Neuronal stem cell (in vitro differentiated cells): ENCODE measurements at regions not wholly inside any gene's neighbourhood (a gene's known extent, or its start where the extent isn't known, plus 50 kb on each side); places are given as distances from the start of the nearest gene placed in this dataset.

Experiments used
- DNase-seq: peaks from one replicate; pipeline ENCODE4 v3.0.0-alpha.2; 2013; ENCODE audit warnings: low spot score
- H2AFZ ChIP-seq: one replicate; pipeline ENCODE4 v1.6.1; 2013; ENCODE audit warnings: mild to moderate bottlenecking, low read length, inconsistent platforms
- H2AK5ac ChIP-seq: 2 replicates; pipeline ENCODE4 v1.6.1; 2013; ENCODE audit warnings: low read depth, mild to moderate bottlenecking, inconsistent platforms, low read length, moderate library complexity, mixed read lengths
- H2BK120ac ChIP-seq: 2 replicates; pipeline ENCODE4 v1.6.1; 2013; ENCODE audit warnings: low read depth, mild to moderate bottlenecking, inconsistent platforms, low read length, moderate library complexity, mixed read lengths
- H2BK12ac ChIP-seq: one replicate; pipeline ENCODE4 v1.6.1; 2013; ENCODE audit warnings: low read length, inconsistent platforms
- H2BK15ac ChIP-seq: 2 replicates; pipeline ENCODE4 v1.6.1; 2013; ENCODE audit warnings: mild to moderate bottlenecking, low read length, inconsistent platforms, mixed read lengths
- H2BK5ac ChIP-seq: one replicate; pipeline ENCODE4 v1.6.1; 2013; ENCODE audit warnings: inconsistent platforms, mild to moderate bottlenecking, low read length, moderate library complexity
- H3K14ac ChIP-seq: one replicate; pipeline ENCODE4 v1.6.1; 2013; ENCODE audit warnings: low read length, inconsistent platforms
- H3K18ac ChIP-seq: 2 replicates; pipeline ENCODE4 v1.6.1; 2013; ENCODE audit warnings: low read length, inconsistent platforms
- H3K23ac ChIP-seq: 2 replicates; pipeline ENCODE4 v1.6.1; 2013; ENCODE audit warnings: low read depth, mild to moderate bottlenecking, mixed read lengths, low read length, inconsistent platforms; ENCODE audit not compliant: poor library complexity
- H3K27ac ChIP-seq: replicated peaks from 3 replicates; pipeline ENCODE4 v1.5.1; 2013; ENCODE audit warnings: low read length, inconsistent platforms
- H3K27me3 ChIP-seq, 3 experiments: 2 replicates each; pipeline ENCODE4 v1.6.1; 2013; ENCODE audit warnings: low read length in 3 of 3, mild to moderate bottlenecking in 2 of 3, inconsistent platforms in 1 of 3, low read depth in 1 of 3, mixed read lengths in 1 of 3, moderate library complexity in 1 of 3; ENCODE audit not compliant: control insufficient read depth in 3 of 3, insufficient read depth in 3 of 3
- H3K36me3 ChIP-seq, 2 donors: replicated peaks in 1 of 2; 2 replicates each; pipeline ENCODE4 v1.6.1; 2013; ENCODE audit warnings: low read length in 2 of 2; ENCODE audit not compliant: control insufficient read depth in 2 of 2, insufficient read depth in 2 of 2
- H3K4ac ChIP-seq: 2 replicates; pipeline ENCODE4 v1.6.1; 2013; ENCODE audit warnings: inconsistent platforms, mild to moderate bottlenecking, low read length, moderate library complexity
- H3K4me1 ChIP-seq, 2 donors: 1 replicate in 1 of 2; 2 replicates in 1 of 2; pipeline ENCODE4 v1.6.1; 2013; ENCODE audit warnings: low read length in 2 of 2, low read depth in 1 of 2; ENCODE audit not compliant: control insufficient read depth in 2 of 2, insufficient read depth in 1 of 2
- H3K4me2 ChIP-seq: one replicate; pipeline ENCODE4 v1.6.1; 2013; ENCODE audit warnings: mild to moderate bottlenecking, low read length, inconsistent platforms; ENCODE audit not compliant: insufficient read depth, poor library complexity, severe bottlenecking
- H3K4me3 ChIP-seq, 2 donors: 2 replicates each; pipeline ENCODE4 v1.5.1; 2013; ENCODE audit warnings: low read length in 2 of 2, mild to moderate bottlenecking in 2 of 2, inconsistent platforms in 1 of 2, moderate library complexity in 1 of 2
- H3K79me1 ChIP-seq: one replicate; pipeline ENCODE4 v1.6.1; 2013; ENCODE audit warnings: low read depth, mild to moderate bottlenecking, inconsistent platforms, low read length, moderate library complexity
- H3K9ac ChIP-seq: one replicate; pipeline ENCODE4 v1.6.1; 2013; ENCODE audit warnings: mild to moderate bottlenecking, low read depth, low read length, inconsistent platforms; ENCODE audit not compliant: poor library complexity
- H3K9me3 ChIP-seq, 2 donors: replicated peaks in 1 of 2; 2 replicates each; pipeline versions ENCODE3 to v1.6.1; 2013; ENCODE audit warnings: low read length in 2 of 2, mild to moderate bottlenecking in 2 of 2, inconsistent platforms in 1 of 2, low read depth in 1 of 2, mixed read lengths in 1 of 2, moderate library complexity in 1 of 2; ENCODE audit not compliant: control insufficient read depth in 2 of 2, insufficient read depth in 1 of 2
- H4K8ac ChIP-seq: one replicate; pipeline ENCODE4 v1.6.1; 2013; ENCODE audit warnings: low read depth, mild to moderate bottlenecking, inconsistent platforms, low read length, moderate library complexity
- H4K91ac ChIP-seq: one replicate; pipeline ENCODE4 v1.6.1; 2013; ENCODE audit warnings: low read length, low read depth, mild to moderate bottlenecking, inconsistent platforms; ENCODE audit not compliant: poor library complexity
- WGBS, 2 donors: extraction: QIAGEN DNeasy Blood & Tissue Kit; methylation state at CpG; one replicate each; pipeline ENCODE4 v1.1.7; 2013; ENCODE audit warnings: missing lambda C conversion rate in 2 of 2, mixed read lengths in 1 of 2; ENCODE audit not compliant: insufficient read length in 2 of 2, insufficient replicate concordance in 1 of 2; ENCODE audit errors: extremely low coverage in 2 of 2; 5-methylcytosine and 5-hydroxymethylcytosine counted together

- H2BK12ac ChIP-seq = no peak overlapping the region
Measured at GRCh38 chr4:177066746-177067145, 242.9 kb upstream of the NEIL3 start.

GRCh38 chr4:177070533-177071058 lies 239.1 kb upstream of the NEIL3 start:
- no peak overlapping the region for H3K9ac ChIP-seq
- H3K27ac ChIP-seq = no peak overlapping the region
- DNase-seq = no peak
- no peak overlapping the region for H3K4me3 ChIP-seq
- H3K4me2 ChIP-seq = no peak overlapping the region
- H4K91ac ChIP-seq = no peak overlapping the region
- H4K8ac ChIP-seq = no peak overlapping the region
- H3K36me3 ChIP-seq = no peaks in the 10 kb centered on the region
- H3K18ac ChIP-seq = no peak overlapping the region
- H3K4ac ChIP-seq = no peak overlapping the region
- no peak overlapping the region for H2BK12ac ChIP-seq
- H3K14ac ChIP-seq = no peak overlapping the region
- H2BK120ac ChIP-seq = no peak overlapping the region
- no CpG with 5 or more reads among the region's 2 CpGs for WGBS, 2 donors
- H2AK5ac ChIP-seq = no peak overlapping the region
- no peak overlapping the region for H2BK15ac ChIP-seq
- H2AFZ ChIP-seq = no peak overlapping the region
- H3K27me3 ChIP-seq = no peaks in the 10 kb centered on the region
- peaks cover 0 to 1% of the 10 kb centered on the region in 2 donors for H3K9me3 ChIP-seq
- H2BK5ac ChIP-seq = no peak overlapping the region
- H3K23ac ChIP-seq = no peak overlapping the region
- no peaks in the 10 kb centered on the region for H3K79me1 ChIP-seq
- H3K4me1 ChIP-seq = no peaks in the 10 kb centered on the region

More at GRCh38 chr4:177066746-177067145, 242.9 kb upstream of the NEIL3 start:
- no peak overlapping the region for H3K27ac ChIP-seq
- no peak overlapping the region for H3K23ac ChIP-seq
- no peaks in the 10 kb centered on the region for H3K9me3 ChIP-seq
- H3K4me2 ChIP-seq = no peak overlapping the region
- no peaks in the 10 kb centered on the region for H3K79me1 ChIP-seq
- no peak overlapping the region for H4K8ac ChIP-seq
- no peak overlapping the region for H3K14ac ChIP-seq
- no peak overlapping the region for H3K18ac ChIP-seq
- H3K4me1 ChIP-seq = no peaks in the 10 kb centered on the region
- WGBS, 2 donors = no CpG with 5 or more reads among the region's 1 CpG
- no peak overlapping the region for H3K4ac ChIP-seq
- H2BK5ac ChIP-seq = no peak overlapping the region
- no peak overlapping the region for H2BK15ac ChIP-seq
- no peak overlapping the region for H4K91ac ChIP-seq
- H2AK5ac ChIP-seq = no peak overlapping the region
- no peak overlapping the region for H3K4me3 ChIP-seq
- no peak overlapping the region for H2AFZ ChIP-seq
- no peak for DNase-seq
- H3K36me3 ChIP-seq = no peaks in the 10 kb centered on the region
- no peak overlapping the region for H2BK120ac ChIP-seq
- H3K27me3 ChIP-seq = no peaks in the 10 kb centered on the region
- H3K9ac ChIP-seq = no peak overlapping the region

DNA sequence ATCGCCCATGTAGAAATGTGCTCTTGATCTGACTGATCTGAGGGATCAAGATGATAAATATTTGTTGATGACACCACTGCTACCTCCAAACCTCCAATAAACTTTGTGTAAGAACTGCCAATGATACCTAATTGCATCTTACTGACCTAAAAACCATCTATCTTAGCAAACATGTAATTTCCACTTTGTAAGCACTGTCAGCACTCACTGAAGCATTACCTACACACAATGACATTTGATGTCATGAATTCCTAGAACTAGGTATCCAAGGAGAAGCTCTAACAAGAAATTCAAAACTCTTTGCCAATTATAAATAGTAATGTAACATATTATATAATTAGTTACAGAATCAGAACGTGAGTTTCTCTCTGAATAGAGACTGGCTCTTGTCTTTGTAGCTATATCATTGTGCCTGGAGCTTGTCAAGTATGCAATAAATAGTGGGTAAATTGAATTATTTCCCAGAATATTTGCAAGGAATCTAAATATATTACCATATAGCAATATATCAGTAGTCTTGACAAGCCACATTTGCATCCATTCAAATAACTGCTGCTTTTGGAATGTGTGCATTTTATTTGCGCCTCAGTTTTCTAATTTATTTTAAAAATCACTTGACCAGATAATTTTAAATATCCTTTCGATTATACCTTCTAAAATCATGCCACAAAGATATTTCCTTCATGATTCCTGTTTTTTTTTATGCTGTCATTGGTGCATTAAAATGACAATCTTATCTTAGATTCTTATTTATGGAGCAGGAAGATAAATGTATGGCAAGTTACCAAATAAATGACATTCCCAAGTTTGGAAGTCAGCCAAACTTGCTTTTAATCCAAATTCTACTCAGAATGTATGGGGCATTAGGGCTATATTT lies 232.3 kb upstream of the NEIL3 start:
- Histone ChIP-seq H3K9ac (no peak overlapping the region), H3K79me1 (no peaks in the 10 kb centered on the region), H2BK5ac (no peak overlapping the region), H3K18ac (no peak overlapping the region), H2AK5ac (no peak overlapping the region), H3K4me1 (peaks cover 0 to 5% of the 10 kb centered on the region in 2 donors), H3K4me2 (no peak overlapping the region), H3K4ac (no peak overlapping the region), H2AFZ (no peak overlapping the region), H3K14ac (no peak overlapping the region), H3K27ac (no peak overlapping the region), H3K4me3 (no peak overlapping the region), H3K27me3 (no peaks in the 10 kb centered on the region), H3K36me3 (no peaks in the 10 kb centered on the region), H4K91ac (no peak overlapping the region), H2BK15ac (no peak overlapping the region), H2BK12ac (no peak overlapping the region), H4K8ac (no peak overlapping the region), H3K9me3 (peaks cover 0 to 1% of the 10 kb centered on the region in 2 donors), H2BK120ac (no peak overlapping the region), H3K23ac (no peak overlapping the region)
- DNase-seq = no peak
- 100% methylated on average over 1 of the region's 4 CpGs; no CpG with 5 or more reads in 1 of the 2 donors for WGBS, 2 donors

- no peak overlapping the region for H4K91ac ChIP-seq
- no CpG with 5 or more reads among the region's 3 CpGs for WGBS, 2 donors
- H3K27me3 ChIP-seq = no peaks in the 10 kb centered on the region
- H3K23ac ChIP-seq = no peak overlapping the region
- no peaks in the 10 kb centered on the region for H3K36me3 ChIP-seq
- no peaks in the 10 kb centered on the region for H3K79me1 ChIP-seq
- H4K8ac ChIP-seq = no peak overlapping the region
- H3K4me1 ChIP-seq = peaks cover 0 to 5% of the 10 kb centered on the region in 2 donors
- H3K14ac ChIP-seq = no peak overlapping the region
- no peak overlapping the region for H2BK120ac ChIP-seq
- H3K4me2 ChIP-seq = no peak overlapping the region
- H2BK5ac ChIP-seq = no peak overlapping the region
- H3K27ac ChIP-seq = no peak overlapping the region
- H2BK15ac ChIP-seq = no peak overlapping the region
- no peak for DNase-seq
- H2AFZ ChIP-seq = no peak overlapping the region
- no peak overlapping the region for H2AK5ac ChIP-seq
- no peak overlapping the region for H3K18ac ChIP-seq
- no peak overlapping the region for H3K4ac ChIP-seq
- peaks cover 0 to 1% of the 10 kb centered on the region in 2 donors for H3K9me3 ChIP-seq
- no peak overlapping the region for H3K4me3 ChIP-seq
- H2BK12ac ChIP-seq = no peak overlapping the region
- no peak overlapping the region for H3K9ac ChIP-seq
Measured at GRCh38 chr4:177079327-177079726, 230.3 kb upstream of the NEIL3 start.
